ENCODE measurements at regions not wholly inside any gene's neighbourhood (a gene's known extent, or its start where the extent isn't known, plus 50 kb on each side); places are given as distances from the start of the nearest gene placed in this dataset.

DNA sequence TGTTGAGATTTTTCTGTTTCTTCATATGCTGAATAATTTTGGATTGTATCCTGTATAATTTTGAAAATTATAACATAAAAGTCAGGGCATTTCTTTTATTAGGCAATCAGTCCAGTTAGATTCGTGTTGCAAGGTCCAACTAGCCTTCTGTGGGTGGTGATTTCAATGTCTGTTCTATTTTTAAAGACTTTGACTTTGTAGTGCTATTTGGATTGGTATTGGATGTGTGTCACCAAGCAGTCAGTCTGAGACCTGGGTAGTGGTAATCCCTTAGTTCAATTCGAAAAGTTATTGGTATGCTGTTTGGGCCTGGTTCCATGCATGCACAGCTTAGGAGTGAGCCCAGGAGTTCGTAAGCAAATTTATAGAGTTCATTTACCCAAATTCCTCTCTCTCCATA lies 82.2 kb downstream of the EPDR1 start:
- no peak for DNase-seq (ENCODE audit: low read depth)

DNA sequence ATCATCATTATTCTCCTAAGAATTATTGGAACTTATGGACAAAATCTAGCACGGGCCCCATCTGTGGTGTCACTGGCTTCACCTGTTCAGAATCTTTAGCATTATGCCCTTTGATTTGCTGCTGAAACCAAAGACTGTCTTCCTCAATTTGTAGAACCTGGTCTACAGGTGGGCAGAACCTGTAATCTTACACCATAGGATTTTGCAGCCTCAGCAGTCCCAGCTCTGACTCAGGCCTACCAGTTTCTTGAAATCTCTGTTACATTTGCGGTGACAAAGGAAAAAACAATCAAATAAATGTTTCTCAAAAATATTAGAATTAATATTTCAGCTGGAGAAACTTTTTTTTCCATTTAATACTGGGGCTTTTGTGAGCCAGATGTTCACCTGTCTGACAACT lies 86.1 kb downstream of the EPDR1 start:
- DNase-seq (ENCODE audit: low read depth) = no peak

DNA sequence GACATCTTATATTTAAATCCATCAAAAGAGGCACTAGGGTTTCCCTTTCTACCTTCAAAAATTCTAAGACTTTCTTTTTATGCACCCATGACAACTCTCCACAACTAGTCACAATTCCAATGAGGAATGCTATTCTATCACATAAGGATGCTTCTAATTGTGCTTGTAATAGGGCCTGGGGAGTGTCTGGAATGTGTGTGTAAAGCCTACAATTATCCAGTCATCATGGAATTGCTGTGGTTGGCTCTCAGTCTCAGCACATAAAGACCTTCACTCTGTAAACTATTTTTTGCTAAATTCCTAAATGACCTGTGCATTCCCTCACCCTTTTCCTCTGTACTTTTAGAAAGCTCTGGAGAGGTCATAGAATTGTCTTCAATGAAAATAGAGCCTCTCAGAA lies 86.7 kb downstream of the EPDR1 start:
- DNase-seq (ENCODE audit: low read depth) = no peak

DNA sequence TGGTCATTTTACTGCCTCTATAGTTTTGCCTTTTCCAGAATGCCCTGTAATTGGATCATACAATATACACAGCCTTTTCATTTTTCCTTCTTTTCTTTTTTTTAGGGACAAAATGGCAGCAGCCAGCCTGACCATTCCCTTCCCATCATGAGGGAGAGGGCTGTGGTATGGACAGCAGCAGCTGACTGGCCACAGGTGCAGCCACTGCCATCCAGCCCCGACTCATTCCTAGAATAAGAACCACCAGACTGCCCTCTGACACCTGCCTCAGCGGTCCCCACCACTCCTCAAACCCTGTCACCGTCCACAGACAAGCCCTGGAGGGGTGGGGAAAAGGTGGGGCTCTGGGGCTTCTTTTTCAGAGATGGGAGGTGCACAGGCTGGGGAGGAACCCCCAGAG lies 92.8 kb downstream of the EPDR1 start:
- DNase-seq (ENCODE audit: low read depth) = no peak

DNA sequence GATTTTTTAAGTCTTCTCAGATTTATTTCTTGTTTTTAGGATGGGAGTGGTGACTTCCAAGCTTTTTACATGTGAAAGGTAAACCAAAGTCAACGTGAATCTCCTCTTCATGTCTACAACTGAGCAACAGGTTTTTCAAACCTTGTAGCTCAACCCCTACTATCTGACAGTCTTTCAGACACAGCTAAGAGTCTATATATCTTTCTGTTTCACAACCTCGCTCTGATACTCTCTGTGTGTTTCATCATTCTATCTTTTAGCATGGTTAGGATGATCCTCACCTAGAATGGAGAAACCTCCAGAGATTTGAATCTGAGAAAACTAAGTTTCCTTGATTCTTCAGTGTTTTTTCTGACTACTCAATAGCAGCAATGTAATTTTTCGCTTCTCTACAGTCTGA lies 96.1 kb downstream of the EPDR1 start:
- DNase-seq (ENCODE audit: low read depth) = no peak

DNA sequence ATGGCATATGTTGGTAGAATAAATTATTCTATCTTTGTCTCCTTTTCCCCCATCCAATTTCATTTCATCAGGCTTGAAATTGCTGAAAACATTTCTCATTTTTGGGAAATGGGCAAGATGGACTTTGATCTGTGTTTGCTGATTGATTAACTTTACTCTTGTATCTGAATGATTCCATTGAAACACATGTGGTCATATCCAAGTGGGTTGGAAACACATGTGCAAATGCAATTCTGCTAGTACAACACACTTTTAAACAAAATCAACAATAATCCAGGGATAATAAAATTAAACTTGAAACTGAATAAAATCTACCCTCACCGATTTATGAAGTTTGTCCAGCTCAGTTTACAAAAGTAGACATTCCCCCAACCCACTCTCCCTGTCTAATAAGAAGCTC lies 96.9 kb downstream of the EPDR1 start:
- no peak for DNase-seq (ENCODE audit: low read depth)

DNA sequence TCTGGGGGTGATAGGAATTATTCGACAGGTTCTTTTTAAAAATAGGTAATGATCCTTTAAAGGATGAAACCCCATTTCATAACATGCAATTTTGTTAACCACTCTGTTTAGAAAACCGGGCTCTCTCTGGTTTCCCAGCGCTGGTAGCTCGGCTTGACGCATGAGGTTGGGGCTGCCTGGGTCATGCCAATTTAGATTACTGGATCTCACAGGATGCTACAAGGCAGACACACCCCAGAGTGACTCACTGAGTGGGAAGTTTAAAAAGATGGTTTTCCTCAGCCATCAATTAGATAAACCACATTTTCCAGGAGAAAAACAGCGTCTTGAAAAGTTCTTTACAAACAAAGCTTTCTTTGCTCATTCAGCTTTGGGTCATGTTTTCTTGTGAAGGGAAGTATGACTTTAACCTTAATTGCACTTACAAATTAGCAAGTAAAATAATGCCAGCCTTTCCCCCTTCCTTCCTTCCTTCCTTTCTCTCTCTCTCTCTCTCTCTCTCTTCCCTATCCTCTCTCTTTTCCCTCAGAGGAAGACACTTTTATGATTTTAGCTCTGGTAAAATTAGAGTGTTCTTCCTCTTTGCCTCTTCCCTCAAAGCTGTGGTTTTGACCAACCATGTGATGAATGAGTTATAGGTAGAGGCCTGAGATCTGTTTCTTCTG lies 99.8 kb downstream of the EPDR1 start:
- no peak for DNase-seq (ENCODE audit: low read depth)

DNA sequence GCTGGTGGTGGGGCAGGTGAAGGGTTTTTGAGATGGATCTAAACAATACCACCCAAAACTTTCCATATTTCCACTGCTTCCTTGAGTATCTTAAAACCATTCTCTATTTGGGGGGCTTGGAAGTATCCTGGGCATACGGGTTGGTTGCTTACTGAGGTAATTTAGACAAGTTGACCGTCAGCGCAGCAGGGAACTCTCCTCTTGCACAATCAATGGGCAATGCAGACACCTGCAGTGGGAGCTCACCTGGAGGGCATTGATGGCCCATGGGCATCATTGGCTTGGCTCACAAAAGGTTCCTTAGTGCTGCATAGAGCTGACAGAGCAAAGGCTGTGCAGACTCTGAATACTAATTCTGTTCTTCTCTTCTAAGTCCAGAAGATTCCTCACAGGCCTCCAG lies 101.5 kb downstream of the EPDR1 start:
- DNase-seq (ENCODE audit: low read depth) = no peak

DNA sequence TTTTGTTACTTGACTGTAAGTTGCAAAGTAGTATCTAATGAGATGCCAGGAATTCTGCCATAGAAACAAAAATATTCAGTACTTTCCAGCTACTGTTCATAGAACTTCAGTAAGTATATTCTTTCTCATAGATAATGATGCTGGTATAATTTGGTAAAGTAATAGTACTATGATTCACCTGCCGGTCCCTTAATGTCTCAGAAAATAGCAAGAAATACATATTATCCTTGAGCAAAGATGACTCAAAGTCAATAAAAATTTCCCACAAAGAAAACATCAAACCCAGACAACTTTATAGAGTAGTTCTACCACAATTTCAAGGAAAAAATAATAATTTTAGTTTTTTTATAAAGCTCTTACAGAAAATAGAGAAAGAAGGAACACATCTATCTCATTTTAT lies 105.4 kb downstream of the EPDR1 start:
- DNase-seq (ENCODE audit: low read depth) = no peak

DNA sequence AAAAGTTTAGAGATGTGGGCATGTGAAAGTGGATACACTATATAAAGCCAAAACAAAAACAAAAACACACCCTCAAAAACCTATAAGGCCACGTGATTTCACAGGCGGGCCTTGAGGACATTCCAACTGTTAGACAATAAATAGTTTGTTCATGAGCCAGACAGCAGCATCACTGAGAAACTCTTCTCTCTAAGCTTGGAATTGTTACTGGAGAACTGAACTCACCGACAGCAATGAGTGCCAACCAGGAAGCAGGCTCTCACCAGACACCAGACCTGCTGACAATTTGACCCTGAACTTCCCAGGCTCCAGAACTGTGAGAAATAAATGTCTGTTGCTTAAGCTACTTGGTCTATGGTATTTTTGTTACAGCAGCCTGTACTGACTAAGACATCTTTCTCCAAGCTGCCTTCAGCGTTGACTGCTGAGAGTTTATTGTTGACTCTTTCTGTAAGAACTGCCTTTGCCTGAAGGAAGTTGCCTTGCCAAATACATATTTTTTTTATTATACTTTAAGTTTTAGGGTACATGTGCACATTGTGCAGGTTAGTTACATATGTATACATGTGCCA lies 107.5 kb downstream of the EPDR1 start:
- DNase-seq (ENCODE audit: low read depth) = no peak

DNA sequence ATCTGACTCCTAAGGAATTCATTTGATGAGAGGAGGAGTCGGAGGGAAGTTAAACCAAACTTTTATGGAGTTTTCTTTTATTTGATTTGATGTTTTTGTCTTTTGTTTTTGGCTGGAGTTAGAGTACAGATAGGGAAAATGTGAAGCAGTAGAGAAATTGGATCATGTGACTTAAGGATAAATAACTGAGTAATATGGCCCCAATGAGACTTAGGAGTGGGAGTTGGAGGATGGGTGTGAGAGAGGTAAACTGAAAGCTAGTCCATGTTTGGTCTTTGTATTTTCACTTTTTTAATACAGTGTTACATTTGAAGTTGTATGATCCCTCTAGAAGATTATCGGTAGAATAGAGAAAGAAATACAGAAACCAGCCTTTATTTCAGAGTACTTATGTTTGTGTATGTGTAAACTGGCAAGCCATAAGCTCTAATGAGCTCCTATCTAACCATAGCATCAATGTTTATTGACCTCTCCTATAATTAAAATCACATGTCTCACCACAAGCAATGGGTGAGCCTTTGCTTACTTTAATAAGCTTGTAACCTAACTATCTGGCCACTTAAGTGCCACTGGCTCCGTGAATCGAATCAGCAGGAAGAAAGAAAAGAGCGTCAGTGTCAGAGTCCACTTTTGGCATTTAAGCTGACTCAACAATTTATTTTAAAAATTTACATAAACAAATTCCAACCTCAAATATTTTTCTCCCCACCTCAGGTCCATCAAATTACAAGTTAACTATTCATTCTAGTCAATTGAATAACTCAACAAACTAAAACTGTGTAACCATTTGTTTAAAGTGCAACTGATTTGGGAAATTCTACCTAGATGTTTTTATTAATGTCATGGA lies 113.8 kb downstream of the EPDR1 start:
- no peak for DNase-seq (ENCODE audit: low read depth)

DNA sequence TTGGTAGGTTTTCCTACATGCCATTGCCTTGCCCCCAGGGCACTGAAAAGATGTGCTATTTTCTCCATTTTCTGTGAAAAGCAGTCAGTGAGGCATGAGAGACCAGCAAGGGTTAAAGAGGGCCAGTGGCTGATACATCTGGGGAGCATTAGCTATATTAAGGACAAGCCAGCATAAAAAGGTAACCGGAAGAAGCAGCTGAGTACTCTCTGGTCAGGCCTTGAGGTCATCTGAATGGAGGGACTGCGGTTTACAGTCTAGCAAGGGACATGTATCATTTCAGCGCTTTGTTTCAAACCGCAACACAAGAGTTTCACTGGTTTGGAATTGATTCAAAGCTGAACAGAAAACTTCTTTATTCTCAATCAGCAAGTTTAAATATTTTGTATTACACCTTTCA lies 120.4 kb downstream of the EPDR1 start:
- DNase-seq (ENCODE audit: low read depth) = no peak

DNA sequence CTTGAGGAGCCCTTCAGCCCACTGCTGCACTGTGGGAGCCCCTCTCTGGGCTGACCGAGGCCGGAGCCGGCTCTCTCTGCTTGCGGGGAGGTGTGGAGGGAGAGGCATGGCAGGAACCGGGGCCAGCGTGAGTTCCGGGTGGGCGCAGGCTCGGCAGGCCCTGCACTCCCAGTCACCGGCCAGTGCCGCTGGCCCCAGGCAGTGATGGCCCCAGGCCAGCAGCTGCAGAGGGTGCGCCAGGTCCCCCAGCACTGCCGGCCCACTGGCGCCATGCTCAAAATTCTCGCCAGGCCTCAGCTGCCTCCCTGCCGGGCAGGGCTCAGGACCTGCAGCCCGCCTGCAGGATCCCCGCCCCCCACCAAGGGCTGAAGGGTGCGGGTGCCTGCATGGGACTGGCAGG lies 128.4 kb upstream of the STARD3NL start:
- no peak for DNase-seq (ENCODE audit: low read depth)

DNA sequence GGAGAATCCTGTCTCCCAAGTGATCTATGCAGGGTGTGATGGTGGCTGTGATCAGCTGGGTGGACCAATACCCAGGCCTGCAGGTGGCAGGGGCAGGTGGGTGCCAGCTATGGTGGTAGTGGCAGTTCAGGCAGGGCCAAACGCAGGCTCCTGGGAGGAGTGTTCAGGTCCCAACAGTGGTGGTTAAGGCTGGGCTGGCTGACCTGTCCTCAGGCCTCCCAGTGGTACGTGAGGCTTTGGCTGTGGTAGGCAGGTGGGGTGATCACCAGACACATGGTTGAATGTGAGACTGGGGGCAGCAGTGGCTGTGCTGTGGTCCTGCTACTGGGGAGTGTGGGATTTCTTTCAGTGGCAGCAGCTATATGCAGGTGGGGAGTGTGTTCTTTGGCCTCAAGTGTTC lies 126.7 kb upstream of the STARD3NL start:
- DNase-seq (ENCODE audit: low read depth) = no peak

DNA sequence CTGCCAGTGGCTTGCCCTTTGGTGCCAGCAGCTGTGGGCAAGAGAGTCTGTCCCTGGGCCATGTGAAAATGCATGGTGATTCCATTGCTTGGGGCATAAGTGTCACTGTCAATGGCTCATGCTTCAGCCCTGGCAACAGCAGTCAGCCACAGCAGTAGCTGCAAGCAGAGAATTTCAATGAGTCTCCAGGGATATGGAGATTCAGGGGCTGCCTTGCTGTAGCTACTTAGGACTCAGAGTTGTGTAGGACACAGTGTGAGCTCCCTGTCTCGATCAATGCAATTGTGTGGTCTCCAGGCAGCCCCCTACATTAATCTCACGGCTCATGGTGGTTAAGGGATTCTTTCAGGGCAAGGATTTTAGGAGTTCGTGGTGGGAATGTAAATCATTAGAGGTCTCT lies 126.3 kb upstream of the STARD3NL start:
- no peak for DNase-seq (ENCODE audit: low read depth)

DNA sequence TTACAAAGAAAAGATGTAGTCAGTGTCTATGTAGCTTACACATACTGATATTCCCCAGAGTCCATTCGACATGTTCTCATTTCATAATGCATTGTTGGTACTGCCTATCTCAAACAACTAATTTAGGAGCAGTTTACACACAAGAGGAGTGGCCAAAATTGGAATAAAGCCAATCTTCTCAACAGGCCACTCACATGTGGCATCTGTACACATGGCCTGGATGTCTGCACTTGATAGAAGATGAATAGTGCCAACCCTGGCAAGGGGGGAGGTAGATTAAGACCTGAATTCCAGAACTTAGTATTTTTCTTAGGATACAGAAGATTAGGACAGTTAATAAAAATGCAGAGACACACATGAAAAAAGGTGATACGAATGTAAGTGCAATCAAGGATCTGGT lies 125.3 kb upstream of the STARD3NL start:
- DNase-seq (ENCODE audit: low read depth) = no peak

DNA sequence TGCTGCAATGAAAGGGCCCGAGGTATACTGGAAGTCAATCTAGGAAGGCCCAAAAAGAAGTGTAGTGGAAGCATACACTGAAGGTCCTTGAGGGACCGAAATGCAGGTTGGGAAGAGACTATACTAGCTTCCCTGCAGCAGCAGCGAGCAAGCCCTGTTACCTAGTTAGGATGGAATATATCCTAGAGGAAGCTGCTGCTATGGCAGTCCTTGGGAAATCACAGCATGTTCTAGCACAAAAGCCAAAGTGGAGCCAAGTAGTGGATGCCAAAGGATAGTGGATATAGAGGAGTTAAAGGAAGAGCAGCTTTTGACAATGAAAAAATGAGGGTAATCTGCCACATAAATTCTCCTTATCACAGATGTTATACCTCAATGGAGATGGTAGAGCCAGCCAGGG lies 123.8 kb upstream of the STARD3NL start:
- DNase-seq (ENCODE audit: low read depth) = no peak

DNA sequence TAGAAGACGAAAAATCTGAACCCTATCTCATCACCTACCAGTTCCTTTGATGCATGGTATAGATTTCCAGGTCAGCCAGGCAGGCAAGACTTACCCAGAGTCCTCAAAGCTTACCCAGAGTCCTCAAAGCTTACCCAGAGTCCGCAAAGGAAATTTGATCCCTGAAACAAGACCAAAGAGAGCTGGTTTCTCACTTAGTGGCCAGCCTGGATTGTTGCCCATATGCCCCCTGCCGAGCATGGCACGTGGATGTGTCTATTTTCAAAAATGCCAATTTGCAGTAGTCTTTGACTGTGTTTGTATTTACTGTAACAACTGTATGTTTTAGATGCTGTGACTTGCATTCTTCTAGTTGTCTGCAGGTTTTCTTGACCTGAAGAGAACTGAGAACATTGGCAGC lies 120.2 kb upstream of the STARD3NL start:
- DNase-seq (ENCODE audit: low read depth) = no peak

DNA sequence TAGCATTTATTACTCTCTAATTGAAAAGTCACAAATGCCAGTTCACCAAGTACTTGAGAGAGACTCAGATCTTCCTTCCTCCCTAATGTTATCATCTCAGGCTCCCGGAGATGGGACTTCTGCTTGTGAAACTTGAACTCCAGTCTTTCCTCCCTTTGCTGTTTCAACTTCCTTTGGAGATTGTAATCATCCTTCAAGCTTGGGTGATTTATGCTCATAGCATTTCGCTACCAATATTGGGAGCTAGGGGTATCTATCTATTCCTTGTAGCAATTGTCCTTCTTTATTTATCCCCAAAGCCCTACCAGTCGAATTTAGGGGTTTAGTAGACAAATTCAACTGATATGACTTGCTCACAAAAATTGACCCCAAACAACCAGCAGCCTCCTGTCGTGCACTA lies 117.9 kb upstream of the STARD3NL start:
- DNase-seq (ENCODE audit: low read depth) = no peak

DNA sequence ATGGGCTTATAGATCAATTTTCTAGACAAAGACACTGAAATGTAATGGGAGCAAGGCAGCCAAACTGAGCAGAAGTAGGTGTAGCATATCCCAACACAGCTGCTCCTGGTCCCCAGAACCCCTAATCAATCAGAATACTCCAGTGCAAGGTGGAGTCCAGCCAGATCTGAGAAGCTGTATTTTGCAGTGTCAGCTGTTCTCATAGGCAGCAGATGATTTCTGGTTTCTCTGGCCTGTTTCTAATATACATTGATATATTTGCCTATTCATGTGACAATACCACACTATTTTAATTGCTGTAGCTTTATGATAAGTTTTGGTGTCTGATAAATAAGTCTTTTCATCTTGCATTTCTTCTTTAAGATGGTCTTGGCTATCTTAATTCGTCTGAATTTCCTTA lies 117.4 kb upstream of the STARD3NL start:
- no peak for DNase-seq (ENCODE audit: low read depth)

DNA sequence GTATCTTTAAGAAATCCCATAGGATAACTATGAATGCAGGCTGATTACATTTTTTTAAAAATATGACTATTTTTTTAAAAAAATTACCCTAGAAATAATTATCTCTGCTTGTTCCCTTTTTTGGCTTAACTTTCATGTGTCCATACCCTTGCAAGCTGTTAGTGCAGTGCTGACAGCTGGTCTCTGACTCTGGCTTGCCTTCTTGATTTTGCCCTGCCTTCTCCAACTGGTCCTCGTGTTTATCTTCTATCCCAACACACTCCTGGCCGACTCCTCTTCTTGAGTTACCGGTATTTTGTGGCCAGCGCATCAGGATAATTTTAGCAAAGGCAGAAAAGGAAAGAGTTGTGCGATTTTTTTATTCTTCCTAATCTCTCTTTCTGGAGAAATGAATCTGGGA lies 111.7 kb upstream of the STARD3NL start:
- no peak for DNase-seq (ENCODE audit: low read depth)

DNA sequence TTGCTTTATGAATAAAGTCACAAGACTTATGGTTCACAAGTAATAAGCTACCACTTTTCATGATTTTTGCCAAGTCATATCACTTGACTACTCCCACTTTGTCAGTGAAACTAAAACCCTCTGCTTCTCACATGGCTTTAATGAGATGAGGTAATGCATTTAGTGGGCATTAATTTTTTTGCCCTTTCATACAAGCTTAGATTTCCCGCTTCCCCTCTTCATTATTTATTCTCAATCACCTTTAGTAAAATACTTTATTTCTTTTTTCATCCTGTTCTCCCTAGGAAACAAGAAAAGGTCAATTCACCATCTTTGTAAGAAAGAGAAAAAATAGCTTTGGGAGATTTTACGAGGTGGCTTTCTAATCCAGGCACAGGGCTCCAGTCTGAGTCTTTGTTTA lies 109.6 kb upstream of the STARD3NL start:
- no peak for DNase-seq (ENCODE audit: low read depth)

DNA sequence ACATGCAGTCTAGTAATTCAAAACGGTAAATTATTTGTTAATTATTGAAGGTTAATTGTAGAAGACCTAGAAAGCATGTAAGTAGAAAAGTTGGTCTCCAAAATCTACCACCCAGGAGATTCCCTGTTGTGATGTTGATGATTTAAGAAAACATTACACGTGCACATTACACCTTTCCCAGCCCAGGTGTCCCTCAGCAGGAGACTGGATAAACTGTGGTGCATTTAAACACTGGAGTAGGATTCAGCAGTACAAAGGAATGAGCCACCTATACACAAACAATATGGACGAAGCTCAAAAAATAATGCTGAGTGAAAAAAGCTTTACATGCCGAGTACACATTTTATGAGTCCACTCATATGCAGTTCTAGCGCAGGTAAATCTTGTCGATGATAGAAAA lies 109.0 kb upstream of the STARD3NL start:
- no peak for DNase-seq (ENCODE audit: low read depth)

DNA sequence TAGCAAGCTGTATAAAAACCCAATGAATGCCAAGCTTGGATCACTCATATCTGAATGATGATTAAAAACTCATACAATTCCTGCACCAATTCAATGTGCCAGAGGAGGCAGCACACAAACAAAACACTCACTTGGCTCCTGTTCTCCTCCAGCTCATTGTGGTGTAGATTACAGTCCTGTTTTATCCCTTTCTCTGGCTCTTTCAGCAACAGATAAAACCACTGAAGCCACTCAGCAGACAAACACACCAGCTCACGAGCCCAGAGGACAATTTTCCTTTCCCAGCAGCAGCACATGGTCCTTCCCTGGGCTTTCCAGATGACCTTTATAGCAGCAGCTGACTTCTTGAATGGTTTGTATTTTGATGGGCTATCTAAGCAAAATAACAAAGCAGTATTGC lies 107.3 kb upstream of the STARD3NL start:
- no peak for DNase-seq (ENCODE audit: low read depth)

All from activated T-cell treated with anti-CD3 and anti-CD28 coated beads for 24 hours (primary cell).